Glutamatergic neuron (in vitro differentiated cells): ENCODE measurements at regions not wholly inside any gene's neighbourhood (a gene's known extent, or its start where the extent isn't known, plus 50 kb on each side); places are given as distances from the start of the nearest gene placed in this dataset.

Experiments used
- DNase-seq: peaks from one replicate; pipeline ENCODE4 v3.0.0; 2022
- H3K27ac Mint-ChIP-seq: one replicate; pipeline ENCODE4 v1.8.0; 2020; ENCODE audit warnings: mild to moderate bottlenecking, mixed read lengths, inconsistent platforms; ENCODE audit not compliant: unreplicated experiment
- H3K27me3 Mint-ChIP-seq: one replicate; pipeline ENCODE4 v1.8.0; 2020; ENCODE audit warnings: mild to moderate bottlenecking, moderate library complexity, mixed read lengths, inconsistent platforms; ENCODE audit not compliant: unreplicated experiment
- H3K36me3 Mint-ChIP-seq: one replicate; pipeline ENCODE4 v1.8.0; 2020; ENCODE audit warnings: mild to moderate bottlenecking, mixed read lengths, inconsistent platforms; ENCODE audit not compliant: unreplicated experiment
- H3K4me1 Mint-ChIP-seq: one replicate; pipeline ENCODE4 v1.8.0; 2020; ENCODE audit warnings: mild to moderate bottlenecking, low read depth, mixed read lengths, inconsistent platforms; ENCODE audit not compliant: unreplicated experiment
- H3K4me3 Mint-ChIP-seq: one replicate; pipeline ENCODE4 v1.8.0; 2020; ENCODE audit warnings: mild to moderate bottlenecking, mixed read lengths, inconsistent platforms; ENCODE audit not compliant: unreplicated experiment
- H3K9me3 Mint-ChIP-seq: one replicate; pipeline ENCODE4 v1.8.0; 2020; ENCODE audit warnings: mild to moderate bottlenecking, moderate library complexity, mixed read lengths, inconsistent platforms; ENCODE audit not compliant: unreplicated experiment
- CTCF ChIP-seq: fragments of 200-600 bp; sonication (generic); IDR thresholded peaks from one replicate; pipeline ENCODE4 v1.5.0; 2021; ENCODE audit not compliant: partially characterized antibody, unreplicated experiment

- Mint-ChIP-seq H3K4me1 (no peaks in the 10 kb centered on the region), H3K36me3 (no peaks in the 10 kb centered on the region), H3K4me3 (no peak overlapping the region), H3K27me3 (no peaks in the 10 kb centered on the region), H3K9me3 (no peaks in the 10 kb centered on the region), H3K27ac (no peak overlapping the region)
- no peak for TF ChIP-seq CTCF
- DNase-seq: no peak
Measured at GRCh38 chr2:41743324-41743723, 304.5 kb upstream of the PKDCC start.

- TF ChIP-seq CTCF: no peak
- Mint-ChIP-seq H3K27me3 (peaks cover 2% of the 10 kb centered on the region), H3K4me3 (no peak overlapping the region), H3K36me3 (no peaks in the 10 kb centered on the region), H3K9me3 (peaks cover 2% of the 10 kb centered on the region), H3K27ac (no peak overlapping the region), H3K4me1 (no peaks in the 10 kb centered on the region)
- no peak for DNase-seq
Measured at GRCh38 chr2:41750829-41751228, 297.0 kb upstream of the PKDCC start.

GRCh38 chr2:41759880-41760279, 287.9 kb upstream of the PKDCC start:
- Mint-ChIP-seq H3K4me1 (no peaks in the 10 kb centered on the region), H3K36me3 (no peaks in the 10 kb centered on the region), H3K9me3 (no peaks in the 10 kb centered on the region), H3K4me3 (no peak overlapping the region), H3K27ac (no peak overlapping the region), H3K27me3 (no peaks in the 10 kb centered on the region)
- DNase-seq: no peak
- no peak for TF ChIP-seq CTCF

GRCh38 chr2:41763141-41763540, 284.7 kb upstream of the PKDCC start:
- no peak for TF ChIP-seq CTCF
- Mint-ChIP-seq H3K4me1 (peaks cover 3% of the 10 kb centered on the region), H3K27ac (no peak overlapping the region), H3K9me3 (no peaks in the 10 kb centered on the region), H3K27me3 (peaks cover 3% of the 10 kb centered on the region), H3K4me3 (no peak overlapping the region), H3K36me3 (no peaks in the 10 kb centered on the region)
- DNase-seq: no peak

- peaks cover 3% of the 10 kb centered on the region for H3K27me3 Mint-ChIP-seq
- DNase-seq: no peak
- TF ChIP-seq CTCF: no peak
- no peak overlapping the region for H3K4me3 Mint-ChIP-seq
- H3K9me3 Mint-ChIP-seq: no peaks in the 10 kb centered on the region
- no peaks in the 10 kb centered on the region for H3K36me3 Mint-ChIP-seq
- H3K4me1 Mint-ChIP-seq: peaks cover 3% of the 10 kb centered on the region
- no peak overlapping the region for H3K27ac Mint-ChIP-seq
Measured at GRCh38 chr2:41764131-41764530, 283.7 kb upstream of the PKDCC start.
